SK-N-SH (cell line): ENCODE measurements at regions not wholly inside any gene's neighbourhood (a gene's known extent, or its start where the extent isn't known, plus 50 kb on each side); places are given as distances from the start of the nearest gene placed in this dataset.
"Not testable (repeated sequence)": the region's sequence is repeated elsewhere in the genome, so short reads cannot be mapped to it uniquely, and the experiment has no call there.

Experiments used
- CTCF ChIA-PET: fragments of 300-600, 350-600 bp; formaldehyde crosslinking; extraction: SDS; loops from one replicate; lab custom pipeline; 2021; lab: Yijun Ruan, JAX
- POLR2A ChIA-PET: fragments of 350-600 bp; sonication (Branson Sonifier 250); formaldehyde crosslinking; extraction: SDS; loops from one replicate; lab custom pipeline; 2020; ENCODE audit warnings: antibody characterized with exemption, inconsistent platforms; lab: Yijun Ruan, JAX
- DNase-seq: peaks from one replicate; pipeline ENCODE4 v3.0.0; 2012
- H2AFZ ChIP-seq: fragments of 200-600 bp; sonication (generic); 2 replicates; pipeline ENCODE4 v1.8.1; 2016; ENCODE audit warnings: antibody characterized with exemption, mild to moderate bottlenecking, low read depth
- H3F3A ChIP-seq: fragments of 200-600 bp; sonication (generic); replicated peaks from 2 replicates; pipeline ENCODE3; 2016; ENCODE audit warnings: antibody characterized with exemption, mild to moderate bottlenecking; ENCODE audit not compliant: insufficient read depth
- H3K27ac ChIP-seq, 2 experiments: fragments of 200-500 bp in 1 of 2; fragments of 200-600 bp in 1 of 2; sonication (Bioruptor generic) in 1 of 2; sonication (generic), shearing (Covaris generic) in 1 of 2; 2 replicates each; pipeline versions ENCODE4 v1.5.1 to v1.6.1; 2014 to 2016; ENCODE audit warnings: low read depth in 2 of 2, inconsistent platforms in 1 of 2, low read length in 1 of 2, mild to moderate bottlenecking in 1 of 2, mixed read lengths in 1 of 2
- H3K27me3 ChIP-seq: fragments of 200-600 bp; sonication (generic), shearing (Covaris generic); 2 replicates; pipeline ENCODE4 v1.6.1; 2016; ENCODE audit warnings: mixed run types; ENCODE audit not compliant: insufficient read depth
- H3K36me3 ChIP-seq, 2 experiments: fragments of 200-500 bp in 1 of 2; fragments of 200-600 bp in 1 of 2; sonication (Bioruptor generic) in 1 of 2; sonication (generic) in 1 of 2; replicated peaks in 1 of 2; 2 replicates each; pipeline versions ENCODE3 to v1.5.1; 2014 to 2016; ENCODE audit warnings: low read length in 1 of 2, mild to moderate bottlenecking in 1 of 2; ENCODE audit not compliant: insufficient read depth in 2 of 2, control insufficient read depth in 1 of 2
- H3K4me1 ChIP-seq, 2 experiments: fragments of 200-500 bp in 1 of 2; fragments of 200-600 bp in 1 of 2; sonication (Bioruptor generic) in 1 of 2; sonication (generic), shearing (Covaris generic) in 1 of 2; 2 replicates each; pipeline versions ENCODE4 v1.5.1 to v1.6.1; 2014 to 2016; ENCODE audit warnings: low read depth in 1 of 2, low read length in 1 of 2, mixed run types in 1 of 2; ENCODE audit not compliant: insufficient read depth in 2 of 2, control insufficient read depth in 1 of 2
- H3K4me2 ChIP-seq: fragments of 200-600 bp; sonication (generic), shearing (Covaris generic); 2 replicates; pipeline ENCODE4 v1.6.1; 2017; ENCODE audit warnings: mixed run types
- H3K4me3 ChIP-seq, 2 experiments: fragments of 200-500 bp in 1 of 2; fragments of 200-600 bp in 1 of 2; sonication (Bioruptor generic) in 1 of 2; sonication (generic), shearing (Covaris generic) in 1 of 2; 2 replicates each; pipeline versions ENCODE4 v1.5.1 to v1.8.1; 2014 to 2016; ENCODE audit warnings: low read depth in 2 of 2, inconsistent platforms in 1 of 2, low read length in 1 of 2, mild to moderate bottlenecking in 1 of 2, mixed read lengths in 1 of 2, moderate library complexity in 1 of 2
- H3K79me2 ChIP-seq: fragments of 200-600 bp; sonication (generic); 2 replicates; pipeline ENCODE4 v1.8.1; 2017; ENCODE audit warnings: mild to moderate bottlenecking; ENCODE audit not compliant: insufficient read depth
- H3K9ac ChIP-seq: fragments of 200-600 bp; sonication (generic); 2 replicates; pipeline ENCODE4 v1.6.1; 2017; ENCODE audit warnings: mixed run types
- H3K9me2 ChIP-seq: fragments of 200-600 bp; sonication (generic); 2 replicates; pipeline ENCODE4 v1.6.1; 2017; ENCODE audit warnings: mixed run types
- H3K9me3 ChIP-seq: fragments of 200-600 bp; sonication (generic); 2 replicates; pipeline ENCODE4 v1.6.1; 2017; ENCODE audit warnings: mixed run types, mild to moderate bottlenecking, moderate library complexity
- H4K20me1 ChIP-seq: fragments of 200-600 bp; sonication (generic); 2 replicates; pipeline ENCODE4 v1.6.1; 2017; ENCODE audit warnings: mild to moderate bottlenecking, mixed run types; ENCODE audit not compliant: insufficient read depth
- CHD2 ChIP-seq: fragments of 150-350 bp; IDR thresholded peaks from 2 replicates; pipeline ENCODE4 v1.6.1; 2018; ENCODE audit warnings: low read length; ENCODE audit not compliant: partially characterized antibody
- ELF1 ChIP-seq: IDR thresholded peaks from 2 replicates; pipeline ENCODE4 v1.4.0; 2012
- FOXJ3 ChIP-seq: sonication (generic); formaldehyde crosslinking; IDR thresholded peaks from 2 replicates; pipeline ENCODE4 v1.5.1; 2020; ENCODE audit warnings: mild to moderate bottlenecking, missing genetic modification reagents
- GATA2 ChIP-seq: sonication (generic); formaldehyde crosslinking; IDR thresholded peaks from 2 replicates; pipeline ENCODE4 v1.5.0; 2020; ENCODE audit warnings: mild to moderate bottlenecking, missing genetic modification reagents
- JUND ChIP-seq: IDR thresholded peaks from 2 replicates; pipeline ENCODE4 v1.4.0; 2012
- POLR2AphosphoS5 ChIP-seq: IDR thresholded peaks from 2 replicates; pipeline ENCODE4 v1.6.1; 2012; ENCODE audit warnings: low read depth, low read length
- REST ChIP-seq: IDR thresholded peaks from 2 replicates; pipeline ENCODE4 v1.6.1; 2012; ENCODE audit warnings: mild to moderate bottlenecking, low read depth, low read length, moderate library complexity
- RFX5 ChIP-seq: IDR thresholded peaks from 2 replicates; pipeline ENCODE4 v1.6.1; 2012; ENCODE audit warnings: mild to moderate bottlenecking, improper control_type of control experiment, low read length
- SMC3 ChIP-seq: IDR thresholded peaks from 2 replicates; pipeline ENCODE4 v1.6.1; 2012; ENCODE audit warnings: low read depth, low read length, improper control_type of control experiment
- TEAD4 ChIP-seq: IDR thresholded peaks from 2 replicates; pipeline ENCODE4 v1.4.0; 2012; ENCODE audit warnings: mild to moderate bottlenecking, borderline replicate concordance; ENCODE audit not compliant: insufficient read depth
- USF1 ChIP-seq: IDR thresholded peaks from 2 replicates; pipeline ENCODE4 v1.4.0; 2012; ENCODE audit warnings: low read depth, borderline replicate concordance
- WGBS: methylation state at CpG from one replicate; pipeline ENCODE4 v1.1.6; 2017; ENCODE audit warnings: low lambda C conversion rate; 5-methylcytosine and 5-hydroxymethylcytosine counted together
- TF ChIP-seq, protein P1 (sequence below): IDR thresholded peaks from 2 replicates; pipeline ENCODE4 v1.4.0; 2012; ENCODE audit warnings: low read depth, borderline replicate concordance
- TF ChIP-seq, protein P2 (sequence below): fragments of 150-350 bp; IDR thresholded peaks from 2 replicates; pipeline ENCODE4 v1.6.1; 2017; ENCODE audit warnings: antibody characterized with exemption, low read length, low read depth, borderline replicate concordance

DNA sequence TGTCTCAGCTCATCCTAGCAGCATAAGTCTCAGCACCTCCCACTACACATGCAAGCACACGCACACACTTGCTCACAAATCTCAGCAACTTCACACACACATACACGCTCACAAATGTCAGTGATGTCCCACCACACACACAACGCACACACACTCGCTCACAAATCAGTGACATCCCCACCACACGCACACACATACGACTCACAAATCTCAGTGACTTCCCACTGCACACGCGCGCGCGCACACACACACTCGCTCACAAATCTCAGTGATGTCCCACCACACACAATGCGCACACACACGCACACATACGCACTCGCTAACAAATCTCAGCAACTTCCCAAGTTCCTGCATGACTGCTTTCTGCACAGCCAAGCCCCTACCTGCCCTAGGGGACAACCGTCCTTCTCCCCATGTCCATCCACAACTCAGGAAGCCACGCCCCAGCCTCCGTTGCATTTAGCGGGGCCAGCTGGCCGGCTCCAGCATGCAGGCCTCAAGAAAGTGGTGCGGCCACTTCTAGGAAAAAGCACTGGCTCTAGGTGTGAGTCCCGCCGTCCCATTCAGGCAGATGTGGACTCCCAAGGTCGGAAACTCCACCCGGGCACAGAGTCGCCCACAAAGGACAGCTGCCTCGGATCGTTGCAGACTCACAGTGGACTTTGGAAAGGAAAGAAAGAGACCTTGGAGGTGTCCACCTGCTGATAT lies 180.1 kb upstream of the SALL3 start:
- DNase-seq, result no peak
- CTCF ChIA-PET, result no interaction called here

DNA sequence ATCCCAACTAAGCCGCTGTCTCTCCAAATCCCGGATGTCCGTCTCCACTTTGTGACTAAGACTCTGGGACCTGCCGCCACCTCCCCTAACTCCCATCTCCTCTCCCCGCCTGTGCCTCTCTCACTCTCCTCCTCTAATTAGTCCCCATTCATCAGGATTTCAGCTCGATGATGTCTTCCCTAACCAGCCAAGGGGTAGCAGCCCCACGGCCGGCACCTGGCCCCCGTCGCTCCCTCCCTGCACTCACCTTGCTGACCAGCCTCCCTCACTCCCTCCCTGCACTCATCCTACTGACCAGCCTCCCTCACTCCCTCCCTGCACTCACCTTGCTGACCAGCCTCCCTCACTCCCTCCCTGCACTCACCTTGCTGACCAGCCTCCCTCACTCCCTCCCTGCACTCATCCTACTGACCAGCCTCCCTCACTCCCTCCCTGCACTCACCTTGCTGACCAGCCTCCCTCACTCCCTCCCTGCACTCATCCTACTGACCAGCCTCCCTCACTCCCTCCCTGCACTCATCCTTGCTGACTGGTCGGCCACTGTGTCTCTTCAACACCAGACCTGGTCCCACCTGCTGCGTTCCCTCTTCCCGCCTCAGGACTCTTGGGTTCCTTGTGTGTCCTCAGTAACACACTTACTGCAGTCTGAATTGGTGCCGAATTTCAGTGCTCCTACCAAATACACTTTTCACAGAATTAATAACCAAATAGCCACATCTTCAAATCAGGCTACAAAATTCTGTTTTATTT lies 179.3 kb upstream of the SALL3 start:
- POLR2A ChIA-PET, CTCF ChIA-PET, DNase-seq, H3K9me2 ChIP-seq, H3K4me3 ChIP-seq, H3K27ac ChIP-seq, H2AFZ ChIP-seq, H3F3A ChIP-seq, H3K4me2 ChIP-seq, H3K36me3 ChIP-seq, H3K9me3 ChIP-seq, H3K4me1 ChIP-seq, H3K79me2 ChIP-seq, H4K20me1 ChIP-seq, H3K9ac ChIP-seq: not testable (repeated sequence)
- 15% methylated on average over 14 of the region's 14 CpGs for WGBS
- H3K27me3 ChIP-seq, result peaks cover 11% of the 10 kb centered on the region; the same call in 1 of the 2 replicates

More for the DNA sequence above, 180.1 kb upstream of the SALL3 start:
- Histone ChIP-seq H3K4me3 (no peak overlapping the region), H3K4me2 (no peak overlapping the region), H3K36me3 (no peaks in the 10 kb centered on the region), H4K20me1 (no peaks in the 10 kb centered on the region), H3K27me3 (peaks cover 11% of the 10 kb centered on the region; the same call in 1 of the 2 replicates), H3F3A (no peaks in the 10 kb centered on the region), H3K9me3 (no peaks in the 10 kb centered on the region), H3K4me1 (no peaks in the 10 kb centered on the region), H3K9me2 (no peaks in the 10 kb centered on the region), H3K79me2 (no peaks in the 10 kb centered on the region), H2AFZ (no peak overlapping the region)
- POLR2A ChIA-PET, result no interaction called here
- TF ChIP-seq GATA2 (CRISPR knock-in tag) (no peak), SMC3 (no peak)
- TF ChIP-seq, protein P1, sequence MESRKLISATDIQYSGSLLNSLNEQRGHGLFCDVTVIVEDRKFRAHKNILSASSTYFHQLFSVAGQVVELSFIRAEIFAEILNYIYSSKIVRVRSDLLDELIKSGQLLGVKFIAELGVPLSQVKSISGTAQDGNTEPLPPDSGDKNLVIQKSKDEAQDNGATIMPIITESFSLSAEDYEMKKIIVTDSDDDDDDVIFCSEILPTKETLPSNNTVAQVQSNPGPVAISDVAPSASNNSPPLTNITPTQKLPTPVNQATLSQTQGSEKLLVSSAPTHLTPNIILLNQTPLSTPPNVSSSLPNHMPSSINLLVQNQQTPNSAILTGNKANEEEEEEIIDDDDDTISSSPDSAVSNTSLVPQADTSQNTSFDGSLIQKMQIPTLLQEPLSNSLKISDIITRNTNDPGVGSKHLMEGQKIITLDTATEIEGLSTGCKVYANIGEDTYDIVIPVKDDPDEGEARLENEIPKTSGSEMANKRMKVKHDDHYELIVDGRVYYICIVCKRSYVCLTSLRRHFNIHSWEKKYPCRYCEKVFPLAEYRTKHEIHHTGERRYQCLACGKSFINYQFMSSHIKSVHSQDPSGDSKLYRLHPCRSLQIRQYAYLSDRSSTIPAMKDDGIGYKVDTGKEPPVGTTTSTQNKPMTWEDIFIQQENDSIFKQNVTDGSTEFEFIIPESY, result no peak
- TF ChIP-seq, all 33 proteins: peak for 0
- no peak overlapping the region for H3K27ac ChIP-seq
- WGBS, result 41% methylated on average over 20 of the region's 29 CpGs
- no peak overlapping the region for H3K9ac ChIP-seq

GRCh38 chr18:78801011-78801410 lies 178.6 kb upstream of the SALL3 start:
- Histone ChIP-seq H3K79me2 (no peaks in the 10 kb centered on the region), H3K4me2 (no peak overlapping the region), H3K9ac (no peak overlapping the region), H4K20me1 (no peaks in the 10 kb centered on the region), H3K36me3 (no peaks in the 10 kb centered on the region), H2AFZ (no peak overlapping the region), H3K9me3 (no peaks in the 10 kb centered on the region), H3K27me3 (peaks cover 11% of the 10 kb centered on the region; the same call in 1 of the 2 replicates), H3K4me3 (no peak overlapping the region), H3K9me2 (no peaks in the 10 kb centered on the region), H3K4me1 (no peaks in the 10 kb centered on the region), H3K27ac (no peak overlapping the region), H3F3A (no peaks in the 10 kb centered on the region)
- 0% methylated on average over 3 of the region's 7 CpGs for WGBS
- DNase-seq, result no peak
- POLR2A ChIA-PET, result no interaction called here
- CTCF ChIA-PET, result no interaction called here
- no peak for TF ChIP-seq CHD2
- TF ChIP-seq JUND, result no peak
- TF ChIP-seq REST, result no peak
- no peak for TF ChIP-seq USF1
- TF ChIP-seq FOXJ3 (CRISPR knock-in tag), result no peak
- no peak for TF ChIP-seq TEAD4
- no peak for TF ChIP-seq RFX5
- no peak for TF ChIP-seq POLR2AphosphoS5
- TF ChIP-seq ELF1, result no peak
- TF ChIP-seq GATA2 (CRISPR knock-in tag), result no peak
- TF ChIP-seq, protein P2, sequence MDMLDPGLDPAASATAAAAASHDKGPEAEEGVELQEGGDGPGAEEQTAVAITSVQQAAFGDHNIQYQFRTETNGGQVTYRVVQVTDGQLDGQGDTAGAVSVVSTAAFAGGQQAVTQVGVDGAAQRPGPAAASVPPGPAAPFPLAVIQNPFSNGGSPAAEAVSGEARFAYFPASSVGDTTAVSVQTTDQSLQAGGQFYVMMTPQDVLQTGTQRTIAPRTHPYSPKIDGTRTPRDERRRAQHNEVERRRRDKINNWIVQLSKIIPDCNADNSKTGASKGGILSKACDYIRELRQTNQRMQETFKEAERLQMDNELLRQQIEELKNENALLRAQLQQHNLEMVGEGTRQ, result no peak
